Kidney (tissue), 13 donors: ENCODE measurements at regions not wholly inside any gene's neighbourhood (a gene's known extent, or its start where the extent isn't known, plus 50 kb on each side); places are given as distances from the start of the nearest gene placed in this dataset.
"Not testable (repeated sequence)": the region's sequence is repeated elsewhere in the genome, so short reads cannot be mapped to it uniquely, and the experiment has no call there.

Experiments used
- DNase-seq, 5 donors: peaks; one replicate each; pipeline ENCODE4 v3.0.0-alpha.2; 2013 to 2020
- FAIRE-seq: peaks from 2 replicates; lab custom pipeline; 2012; peaks lifted over from hg19 to GRCh38; lab: Jason Lieb, UNC
- H3K27ac ChIP-seq, 2 donors: one replicate each; pipeline ENCODE4 v1.7.0; 2013; ENCODE audit warnings: low read depth in 2 of 2, low read length in 2 of 2, inconsistent platforms in 1 of 2
- H3K27me3 ChIP-seq: one replicate; pipeline ENCODE4 v1.7.1; 2013; ENCODE audit warnings: low read length, inconsistent platforms; ENCODE audit not compliant: control insufficient read depth, insufficient read depth
- H3K36me3 ChIP-seq, 3 donors: one replicate each; pipeline versions ENCODE4 v1.7.0 to v1.7.1; 2013; ENCODE audit warnings: low read length in 3 of 3, control low read depth in 1 of 3, inconsistent platforms in 1 of 3; ENCODE audit not compliant: insufficient read depth in 3 of 3, control insufficient read depth in 2 of 3
- H3K4me1 ChIP-seq, 3 donors: one replicate each; pipeline versions ENCODE4 v1.7.0 to v1.7.1; 2013; ENCODE audit warnings: low read length in 3 of 3, inconsistent platforms in 1 of 3, low read depth in 1 of 3; ENCODE audit not compliant: control insufficient read depth in 2 of 3, insufficient read depth in 2 of 3
- H3K4me3 ChIP-seq, 3 donors: one replicate each; pipeline versions ENCODE4 v1.7.0 to v1.8.1; 2013; ENCODE audit warnings: low read length in 3 of 3, control low read depth in 1 of 3, inconsistent platforms in 1 of 3
- H3K9ac ChIP-seq, 3 donors: one replicate each; pipeline versions ENCODE4 v1.7.0 to v1.7.1; 2013; ENCODE audit warnings: low read length in 3 of 3, control low read depth in 1 of 3, inconsistent platforms in 1 of 3
- H3K9me3 ChIP-seq, 3 donors: one replicate each; pipeline versions ENCODE4 v1.7.0 to v1.7.1; 2013; ENCODE audit warnings: low read length in 3 of 3, control low read depth in 1 of 3, inconsistent platforms in 1 of 3; ENCODE audit not compliant: control insufficient read depth in 2 of 3, insufficient read depth in 1 of 3
- intact Hi-C: fragments of 100-400 bp; cut with DNase I; formaldehyde crosslinking; loops from one replicate; pipeline ENCODE4 v1.11.1; 2022
- TF ChIP-seq, protein P1 (sequence below): IDR thresholded peaks from 3 replicates; pipeline ENCODE4 v1.5.1; 2012; ENCODE audit warnings: mild to moderate bottlenecking, moderate library complexity, borderline replicate concordance; ENCODE audit not compliant: insufficient read depth; ENCODE audit errors: extremely low read depth
- donor health status: control.
- donor health status: control.
- donor health status: control.
- donor health status: control.
- donor health status: control.
- donor health status: DM: yes; HTN: yes; CAD: no.
- donor health status: Normal renal cell carcinoma (clear cell type).

GRCh38 chr1:219076326-219076937, 97.2 kb upstream of the LYPLAL1 start:
- Histone ChIP-seq H3K9ac (no peak overlapping the region), H3K27ac (no peak overlapping the region), H3K4me3 (no peak overlapping the region), H3K9me3 (no peaks in the 10 kb centered on the region), H3K27me3 (no peaks in the 10 kb centered on the region), H3K4me1 (no peaks in the 10 kb centered on the region), H3K36me3 (no peaks in the 10 kb centered on the region)
- FAIRE-seq (no peak), DNase-seq (no peak)
- TF ChIP-seq, protein P1, sequence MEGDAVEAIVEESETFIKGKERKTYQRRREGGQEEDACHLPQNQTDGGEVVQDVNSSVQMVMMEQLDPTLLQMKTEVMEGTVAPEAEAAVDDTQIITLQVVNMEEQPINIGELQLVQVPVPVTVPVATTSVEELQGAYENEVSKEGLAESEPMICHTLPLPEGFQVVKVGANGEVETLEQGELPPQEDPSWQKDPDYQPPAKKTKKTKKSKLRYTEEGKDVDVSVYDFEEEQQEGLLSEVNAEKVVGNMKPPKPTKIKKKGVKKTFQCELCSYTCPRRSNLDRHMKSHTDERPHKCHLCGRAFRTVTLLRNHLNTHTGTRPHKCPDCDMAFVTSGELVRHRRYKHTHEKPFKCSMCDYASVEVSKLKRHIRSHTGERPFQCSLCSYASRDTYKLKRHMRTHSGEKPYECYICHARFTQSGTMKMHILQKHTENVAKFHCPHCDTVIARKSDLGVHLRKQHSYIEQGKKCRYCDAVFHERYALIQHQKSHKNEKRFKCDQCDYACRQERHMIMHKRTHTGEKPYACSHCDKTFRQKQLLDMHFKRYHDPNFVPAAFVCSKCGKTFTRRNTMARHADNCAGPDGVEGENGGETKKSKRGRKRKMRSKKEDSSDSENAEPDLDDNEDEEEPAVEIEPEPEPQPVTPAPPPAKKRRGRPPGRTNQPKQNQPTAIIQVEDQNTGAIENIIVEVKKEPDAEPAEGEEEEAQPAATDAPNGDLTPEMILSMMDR, result no peak
- intact Hi-C loops, result no loop called here

DNA sequence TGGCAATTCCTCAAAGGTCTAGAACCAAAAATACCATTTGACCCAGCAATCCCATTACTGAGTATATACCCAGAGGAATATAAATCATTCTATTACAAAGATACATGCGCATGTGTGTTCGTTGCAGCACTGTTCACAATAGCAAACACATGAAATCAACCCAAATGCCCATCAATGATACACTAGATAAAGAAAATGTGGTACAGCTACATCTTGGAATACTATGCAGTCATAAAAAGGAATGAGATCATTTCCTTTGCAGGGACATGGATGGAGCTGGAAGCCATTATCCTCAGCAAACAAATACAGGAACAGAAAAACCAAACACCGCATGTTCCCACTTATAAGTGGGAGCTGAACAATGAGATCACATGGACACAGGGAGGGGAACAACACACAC, 95.9 kb upstream of the LYPLAL1 start:
- H3K9me3 ChIP-seq, FAIRE-seq, H3K9ac ChIP-seq, intact Hi-C loops, H3K27me3 ChIP-seq, H3K4me3 ChIP-seq, H3K27ac ChIP-seq, DNase-seq, H3K36me3 ChIP-seq, H3K4me1 ChIP-seq: not testable (repeated sequence)

DNA sequence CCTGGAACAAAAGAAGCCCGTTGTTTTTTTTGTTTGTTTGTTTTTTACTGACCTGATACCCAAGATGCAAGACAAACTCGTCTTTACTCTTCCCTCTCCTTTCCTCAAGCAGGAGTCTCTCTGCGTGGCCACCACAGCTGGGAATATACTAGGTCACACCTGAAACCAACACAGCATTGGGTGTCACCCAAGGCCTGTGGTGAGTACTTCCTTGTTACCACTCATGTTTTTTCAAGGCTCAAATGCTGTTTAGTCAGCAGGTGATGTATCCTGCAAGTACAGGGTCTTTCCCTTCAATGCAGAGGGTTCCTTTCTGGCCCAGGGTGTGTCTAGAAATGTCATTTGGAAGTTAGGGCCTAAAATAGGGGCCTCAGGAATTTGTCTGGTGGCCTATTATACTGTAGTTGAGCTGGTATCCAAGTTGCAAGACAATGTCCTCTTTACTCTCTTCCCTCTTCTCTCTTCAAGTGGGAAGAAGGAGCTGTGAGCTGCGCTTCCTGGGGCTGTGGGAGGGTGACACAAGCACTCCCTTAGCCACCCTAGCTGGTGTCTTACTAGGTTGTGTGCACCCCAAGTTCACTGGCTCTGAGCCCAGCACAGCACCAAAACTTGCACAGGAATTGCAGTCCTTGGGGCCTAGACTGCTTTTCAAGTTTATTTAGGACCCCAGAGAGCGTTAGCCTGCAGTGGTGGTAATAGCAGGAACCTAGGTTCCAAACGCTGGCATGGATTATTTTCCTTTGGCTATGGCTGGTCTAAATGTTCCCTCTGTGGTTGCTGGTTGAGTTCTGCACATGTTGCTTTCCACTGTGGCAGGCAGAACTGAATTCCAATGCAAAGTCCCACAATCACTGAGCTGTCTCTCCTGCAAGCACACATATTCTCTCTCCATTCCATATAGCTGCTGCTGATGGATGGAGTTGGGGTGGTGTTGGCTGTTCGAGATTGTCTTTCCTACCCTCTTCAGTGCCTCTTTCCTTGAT, 91.4 kb upstream of the LYPLAL1 start:
- TF ChIP-seq, protein P1, result no peak
- H3K9ac ChIP-seq, result no peak overlapping the region
- H3K36me3 ChIP-seq, result no peaks in the 10 kb centered on the region
- H3K4me3 ChIP-seq, result no peak overlapping the region
- no peaks in the 10 kb centered on the region for H3K4me1 ChIP-seq
- FAIRE-seq (no peak), DNase-seq (no peak)
- no peaks in the 10 kb centered on the region for H3K27me3 ChIP-seq
- intact Hi-C loops, result no loop called here
- no peaks in the 10 kb centered on the region for H3K9me3 ChIP-seq
- no peak overlapping the region for H3K27ac ChIP-seq

DNA sequence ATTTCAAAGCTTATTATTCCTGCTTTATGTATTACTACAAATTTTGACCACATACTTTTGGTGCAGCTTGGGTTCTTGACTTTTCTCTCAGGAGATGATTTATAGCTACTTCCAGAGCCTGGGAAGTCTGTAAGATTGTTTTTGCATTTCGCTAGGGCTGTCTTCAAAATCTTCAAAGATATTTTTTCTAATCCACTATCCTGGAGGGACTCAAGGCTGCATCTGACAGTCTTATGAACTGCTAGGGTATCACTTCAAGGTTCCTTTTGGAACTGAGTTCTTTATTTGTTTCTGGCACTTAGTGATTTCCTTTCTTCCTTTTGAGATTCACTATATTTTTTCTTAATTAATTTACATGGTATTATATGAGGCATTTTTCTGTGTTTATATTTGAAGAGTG, 90.0 kb upstream of the LYPLAL1 start:
- Histone ChIP-seq H3K9me3 (no peaks in the 10 kb centered on the region), H3K4me1 (no peaks in the 10 kb centered on the region), H3K27ac (no peak overlapping the region), H3K27me3 (no peaks in the 10 kb centered on the region), H3K4me3 (no peak overlapping the region), H3K36me3 (no peaks in the 10 kb centered on the region), H3K9ac (no peak overlapping the region)
- TF ChIP-seq, protein P1, result no peak
- DNase-seq (no peak), FAIRE-seq (no peak)
- intact Hi-C loops, result no loop called here
